Muscle layer of colon (tissue), 2 donors: ENCODE measurements at regions not wholly inside any gene's neighbourhood (a gene's known extent, or its start where the extent isn't known, plus 50 kb on each side); places are given as distances from the start of the nearest gene placed in this dataset.

Experiments used
- H3K27ac ChIP-seq: one replicate; pipeline ENCODE4 v1.7.0; 2013; ENCODE audit warnings: low read depth, mild to moderate bottlenecking, low read length, moderate library complexity
- H3K27me3 ChIP-seq, 2 donors: one replicate each; pipeline ENCODE4 v1.7.0; 2013; ENCODE audit warnings: low read length in 2 of 2, mild to moderate bottlenecking in 2 of 2; ENCODE audit not compliant: insufficient read depth in 2 of 2, control insufficient read depth in 1 of 2
- H3K36me3 ChIP-seq: one replicate; pipeline ENCODE4 v1.7.0; 2013; ENCODE audit warnings: mild to moderate bottlenecking, low read length; ENCODE audit not compliant: insufficient read depth
- H3K4me1 ChIP-seq: one replicate; pipeline ENCODE4 v1.7.0; 2013; ENCODE audit warnings: mild to moderate bottlenecking, low read length; ENCODE audit not compliant: insufficient read depth
- H3K4me3 ChIP-seq, 2 donors: one replicate each; pipeline ENCODE4 v1.7.0; 2013; ENCODE audit warnings: low read length in 2 of 2, low read depth in 1 of 2, mild to moderate bottlenecking in 1 of 2, moderate library complexity in 1 of 2
- H3K9ac ChIP-seq: one replicate; pipeline ENCODE4 v1.7.0; 2013; ENCODE audit warnings: low read length
- H3K9me3 ChIP-seq: one replicate; pipeline ENCODE4 v1.7.0; 2013; ENCODE audit warnings: mild to moderate bottlenecking, low read length
- donor health status: abdominal sarcoma.
- donor health status: Adenocarcinoma of cecum.

DNA sequence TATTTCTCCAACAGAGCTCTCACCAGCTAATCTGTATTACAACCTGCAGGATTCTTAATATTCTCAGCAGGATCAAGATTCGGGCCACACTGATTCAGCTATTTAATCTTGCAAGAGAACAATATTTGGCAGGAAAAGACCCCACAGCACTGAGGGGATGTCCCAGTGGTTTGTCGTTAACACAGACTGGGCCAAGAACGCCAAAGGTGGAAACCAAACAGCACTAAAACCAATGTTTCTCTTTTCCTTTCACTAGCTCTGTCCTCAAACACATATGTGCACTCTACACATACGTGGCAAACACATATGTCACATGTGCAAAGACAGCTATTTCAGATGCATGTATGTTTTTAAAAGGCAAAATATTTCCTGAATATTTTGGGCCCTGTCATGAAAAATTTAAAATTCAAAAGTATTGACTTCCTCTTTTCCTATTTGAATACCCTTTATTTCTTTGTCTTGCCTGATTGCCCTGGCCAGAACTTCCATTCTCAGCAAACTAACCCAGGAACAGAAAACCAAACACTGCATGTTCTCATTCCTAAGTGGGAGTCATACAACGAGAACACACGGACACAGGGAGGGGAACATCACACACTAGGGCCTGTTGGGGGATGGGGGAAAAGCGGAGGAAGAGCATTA is 51.7 kb upstream of the NEBL start:
- no peaks in the 10 kb centered on the region for H3K4me1 ChIP-seq
- H3K36me3 ChIP-seq: no peaks in the 10 kb centered on the region
- H3K27me3 ChIP-seq: no peaks in the 10 kb centered on the region
- H3K27ac ChIP-seq: no peak overlapping the region
- no peak overlapping the region for H3K9ac ChIP-seq
- no peak overlapping the region for H3K4me3 ChIP-seq
- H3K9me3 ChIP-seq: no peaks in the 10 kb centered on the region
